Large intestine (tissue), 3 donors: ENCODE measurements at regions not wholly inside any gene's neighbourhood (a gene's known extent, or its start where the extent isn't known, plus 50 kb on each side); places are given as distances from the start of the nearest gene placed in this dataset.
"Not testable (repeated sequence)": the region's sequence is repeated elsewhere in the genome, so short reads cannot be mapped to it uniquely, and the experiment has no call there.

Experiments
- DNase-seq, 2 donors: peaks; one replicate each; pipeline versions ENCODE4 v3.0.0 to v3.0.0-alpha.2; 2013
- H3K27ac ChIP-seq: one replicate; pipeline ENCODE4 v1.5.1; 2013; ENCODE audit warnings: low read length
- H3K27me3 ChIP-seq: 2 replicates; pipeline ENCODE4 v1.6.1; 2013; ENCODE audit warnings: low read length; ENCODE audit not compliant: control insufficient read depth, insufficient read depth
- H3K36me3 ChIP-seq: 2 replicates; pipeline ENCODE4 v1.6.1; 2013; ENCODE audit warnings: low read length; ENCODE audit not compliant: control insufficient read depth, insufficient read depth
- H3K4me1 ChIP-seq: one replicate; pipeline ENCODE4 v1.6.1; 2013; ENCODE audit warnings: low read length; ENCODE audit not compliant: control insufficient read depth, insufficient read depth
- H3K4me3 ChIP-seq: one replicate; pipeline ENCODE4 v1.5.1; 2013; ENCODE audit warnings: low read length
- H3K9me3 ChIP-seq: one replicate; pipeline ENCODE4 v1.6.1; 2013; ENCODE audit warnings: mild to moderate bottlenecking, low read depth, low read length, moderate library complexity; ENCODE audit not compliant: control insufficient read depth
- WGBS: methylation state at CpG from one replicate; pipeline ENCODE4 v1.1.5; 2013; ENCODE audit warnings: low lambda C conversion rate; ENCODE audit not compliant: insufficient coverage; 5-methylcytosine and 5-hydroxymethylcytosine counted together

GRCh38 chr5:155575861-155576260 lies 562.3 kb downstream of the KIF4B start:
- DNase-seq, result no peak
- Histone ChIP-seq H3K36me3 (no peaks in the 10 kb centered on the region), H3K27ac (no peak overlapping the region), H3K4me3 (no peak overlapping the region), H3K27me3 (no peaks in the 10 kb centered on the region), H3K9me3 (no peaks in the 10 kb centered on the region), H3K4me1 (no peaks in the 10 kb centered on the region)
- WGBS, result no CpG with 5 or more reads among the region's 3 CpGs

- not testable (repeated sequence) for H3K4me1 ChIP-seq, H3K9me3 ChIP-seq, H3K27ac ChIP-seq, H3K4me3 ChIP-seq, DNase-seq, H3K27me3 ChIP-seq, H3K36me3 ChIP-seq
- WGBS, result no CpG with 5 or more reads among the region's 21 CpGs
Observed at GRCh38 chr5:155586808-155587207, 573.3 kb downstream of the KIF4B start.

GRCh38 chr5:155587458-155587857 lies 573.9 kb downstream of the KIF4B start:
- Histone ChIP-seq H3K36me3 (no peaks in the 10 kb centered on the region), H3K4me1 (no peaks in the 10 kb centered on the region), H3K27ac (no peak overlapping the region), H3K9me3 (no peaks in the 10 kb centered on the region), H3K4me3 (no peak overlapping the region), H3K27me3 (no peaks in the 10 kb centered on the region)
- DNase-seq, result no peak
- 100% methylated on average over 1 of the region's 1 CpG for WGBS

GRCh38 chr5:155591273-155591672 lies 577.7 kb downstream of the KIF4B start:
- no peak for DNase-seq
- WGBS, result 93% methylated on average over 2 of the region's 4 CpGs
- Histone ChIP-seq H3K36me3 (no peaks in the 10 kb centered on the region), H3K9me3 (no peaks in the 10 kb centered on the region), H3K4me3 (no peak overlapping the region), H3K4me1 (no peaks in the 10 kb centered on the region), H3K27me3 (no peaks in the 10 kb centered on the region), H3K27ac (no peak overlapping the region)

- H3K4me3 ChIP-seq, result no peak overlapping the region
- no peak overlapping the region for H3K27ac ChIP-seq
- H3K9me3 ChIP-seq, result no peaks in the 10 kb centered on the region
- no peaks in the 10 kb centered on the region for H3K27me3 ChIP-seq
- no peaks in the 10 kb centered on the region for H3K4me1 ChIP-seq
- DNase-seq, result no peak
- no CpG with 5 or more reads among the region's 1 CpG for WGBS
- H3K36me3 ChIP-seq, result no peaks in the 10 kb centered on the region
Observed at GRCh38 chr5:155594270-155594669, 580.7 kb downstream of the KIF4B start.

- H3K9me3 ChIP-seq, result no peaks in the 10 kb centered on the region
- no peak overlapping the region for H3K4me3 ChIP-seq
- no peaks in the 10 kb centered on the region for H3K27me3 ChIP-seq
- DNase-seq, result no peak
- H3K4me1 ChIP-seq, result no peaks in the 10 kb centered on the region
- no peaks in the 10 kb centered on the region for H3K36me3 ChIP-seq
- WGBS, result no CpG with 5 or more reads among the region's 2 CpGs
- no peak overlapping the region for H3K27ac ChIP-seq
Observed at GRCh38 chr5:155595791-155596190, 582.2 kb downstream of the KIF4B start.

GRCh38 chr5:155598552-155598951 lies 585.0 kb downstream of the KIF4B start:
- no peak overlapping the region for H3K27ac ChIP-seq
- WGBS, result 70% methylated on average over 2 of the region's 4 CpGs
- no peak for DNase-seq
- H3K36me3 ChIP-seq, result no peaks in the 10 kb centered on the region
- H3K4me3 ChIP-seq, result no peak overlapping the region
- no peaks in the 10 kb centered on the region for H3K27me3 ChIP-seq
- H3K9me3 ChIP-seq, result no peaks in the 10 kb centered on the region
- H3K4me1 ChIP-seq, result no peaks in the 10 kb centered on the region

- Histone ChIP-seq H3K27me3 (no peaks in the 10 kb centered on the region), H3K9me3 (no peaks in the 10 kb centered on the region), H3K27ac (no peak overlapping the region), H3K4me3 (no peak overlapping the region), H3K4me1 (no peaks in the 10 kb centered on the region), H3K36me3 (no peaks in the 10 kb centered on the region)
- WGBS, result no CpG with 5 or more reads among the region's 1 CpG
- no peak for DNase-seq
Observed at GRCh38 chr5:155605920-155606319, 592.4 kb downstream of the KIF4B start.

GRCh38 chr5:155616779-155617392 lies 603.3 kb downstream of the KIF4B start:
- 78% methylated on average over 2 of the region's 4 CpGs for WGBS
- no peak for DNase-seq
- Histone ChIP-seq H3K36me3 (no peaks in the 10 kb centered on the region), H3K4me3 (no peak overlapping the region), H3K4me1 (no peaks in the 10 kb centered on the region), H3K9me3 (no peaks in the 10 kb centered on the region), H3K27me3 (no peaks in the 10 kb centered on the region), H3K27ac (no peak overlapping the region)

GRCh38 chr5:155619688-155620087 lies 606.1 kb downstream of the KIF4B start:
- no CpG with 5 or more reads among the region's 5 CpGs for WGBS
- no peak for DNase-seq
- no peak overlapping the region for H3K4me3 ChIP-seq

GRCh38 chr5:155620821-155621410 lies 607.4 kb downstream of the KIF4B start:
- DNase-seq, result no peak
- Histone ChIP-seq H3K27ac (no peak overlapping the region), H3K36me3 (no peaks in the 10 kb centered on the region), H3K27me3 (no peaks in the 10 kb centered on the region), H3K9me3 (no peaks in the 10 kb centered on the region), H3K4me3 (no peak overlapping the region), H3K4me1 (no peaks in the 10 kb centered on the region)
- 0% methylated on average over 2 of the region's 7 CpGs for WGBS

More at GRCh38 chr5:155619688-155620087, 606.1 kb downstream of the KIF4B start:
- H3K27ac ChIP-seq, result no peak overlapping the region
- no peaks in the 10 kb centered on the region for H3K36me3 ChIP-seq
- H3K4me1 ChIP-seq, result no peaks in the 10 kb centered on the region
- H3K9me3 ChIP-seq, result no peaks in the 10 kb centered on the region
- H3K27me3 ChIP-seq, result no peaks in the 10 kb centered on the region
